SU-DHL-6 (cell line): ENCODE measurements at regions not wholly inside any gene's neighbourhood (a gene's known extent, or its start where the extent isn't known, plus 50 kb on each side); places are given as distances from the start of the nearest gene placed in this dataset.

Experiments
- H2AFZ ChIP-seq: fragments of 200-600 bp; sonication (generic); 2 replicates; pipeline ENCODE4 v1.6.1; 2014; ENCODE audit warnings: low read depth, mild to moderate bottlenecking, moderate library complexity, mixed read lengths, antibody characterized with exemption, low read length; ENCODE audit not compliant: severe bottlenecking
- H3F3A ChIP-seq: fragments of 200-600 bp; shearing (Covaris generic); 2 replicates; pipeline ENCODE4 v1.6.0; 2016; ENCODE audit warnings: antibody characterized with exemption, mild to moderate bottlenecking; ENCODE audit not compliant: insufficient read depth
- H3K27ac ChIP-seq: fragments of 200-600 bp; sonication (generic); 2 replicates; pipeline ENCODE4 v1.5.1; 2016; ENCODE audit warnings: low read depth, mild to moderate bottlenecking, low read length, moderate library complexity, mixed read lengths
- H3K27me3 ChIP-seq: fragments of 200-600 bp; sonication (generic), shearing (Covaris generic); 2 replicates; pipeline ENCODE4 v1.6.0; 2014; ENCODE audit warnings: mild to moderate bottlenecking, low read length
- H3K36me3 ChIP-seq: fragments of 200-600 bp; sonication (generic); 2 replicates; pipeline ENCODE4 v1.6.1; 2014; ENCODE audit warnings: mild to moderate bottlenecking, low read length, mixed read lengths
- H3K4me2 ChIP-seq: fragments of 300-600, 200-600 bp; shearing (Covaris generic), sonication (generic); 2 replicates; pipeline ENCODE4 v1.6.0; 2014; ENCODE audit warnings: low read length, low read depth, mild to moderate bottlenecking; ENCODE audit not compliant: poor library complexity, severe bottlenecking
- H3K4me3 ChIP-seq: fragments of 200-600 bp; sonication (generic); 2 replicates; pipeline ENCODE4 v1.5.1; 2014; ENCODE audit warnings: antibody characterized with exemption, low read length, mild to moderate bottlenecking, mixed read lengths; ENCODE audit not compliant: insufficient read depth, poor library complexity, severe bottlenecking
- H3K79me2 ChIP-seq: fragments of 200-600 bp; sonication (generic); 2 replicates; pipeline ENCODE4 v1.6.1; 2014; ENCODE audit warnings: mild to moderate bottlenecking, low read length, moderate library complexity; ENCODE audit not compliant: insufficient read depth
- H3K9ac ChIP-seq: fragments of 200-600 bp; sonication (generic); 2 replicates; pipeline ENCODE4 v1.7.0; 2014; ENCODE audit warnings: mild to moderate bottlenecking, low read length
- H3K9me2 ChIP-seq: fragments of 200-600 bp; sonication (generic); replicated peaks from 2 replicates; pipeline ENCODE4 v1.6.1; 2014; ENCODE audit warnings: low read length; ENCODE audit not compliant: insufficient read depth
- H3K9me3 ChIP-seq: fragments of 200-600 bp; sonication (generic); 2 replicates; pipeline ENCODE4 v1.6.1; 2014; ENCODE audit warnings: low read length, mixed read lengths; ENCODE audit not compliant: insufficient read depth
- H4K20me1 ChIP-seq: fragments of 200-600 bp; sonication (generic); 2 replicates; pipeline ENCODE4 v1.6.1; 2014; ENCODE audit warnings: low read depth, mild to moderate bottlenecking, antibody characterized with exemption, low read length, moderate library complexity, mixed read lengths
- EZH2phosphoT487 ChIP-seq: fragments of 200-600 bp; sonication (generic), shearing (Covaris generic); conservative IDR thresholded peaks from 2 replicates; pipeline ENCODE4 v1.6.1; 2018; ENCODE audit warnings: mild to moderate bottlenecking, antibody characterized with exemption, low read length, moderate library complexity, mixed read lengths
- TF ChIP-seq, protein P1 (sequence below): fragments of 200-600 bp; sonication (generic); IDR thresholded peaks from one replicate; pipeline ENCODE4 v1.5.1; 2017; ENCODE audit warnings: antibody characterized with exemption, mild to moderate bottlenecking, low read length, moderate library complexity; ENCODE audit not compliant: insufficient read depth, poor library complexity, severe bottlenecking

DNA sequence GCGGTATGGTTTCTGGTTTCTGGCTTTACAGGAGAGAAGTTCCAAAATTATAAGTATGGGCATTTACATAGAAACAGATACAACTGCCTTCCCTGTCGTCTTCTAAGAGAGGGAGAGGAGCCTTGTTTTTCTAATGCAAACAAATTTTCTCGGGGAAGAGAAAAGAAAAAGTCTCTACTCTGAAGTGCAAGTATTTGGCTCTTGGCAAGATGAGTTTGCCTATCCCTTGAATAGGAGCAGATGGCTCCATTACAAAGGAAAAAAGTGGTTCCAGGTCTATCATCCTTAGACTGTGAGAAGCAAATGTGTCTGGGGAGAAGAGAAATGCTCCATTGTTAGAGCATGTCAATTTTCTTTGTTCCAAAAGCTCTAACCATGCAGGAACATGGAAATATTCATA, 455.6 kb downstream of the BUD13 start:
- Histone ChIP-seq H3K4me3 (no peak overlapping the region), H2AFZ (no peak overlapping the region), H3F3A (no peaks in the 10 kb centered on the region), H3K36me3 (no peaks in the 10 kb centered on the region), H3K4me2 (no peak overlapping the region), H3K27ac (no peak overlapping the region), H3K9ac (no peak overlapping the region), H3K9me3 (no peaks in the 10 kb centered on the region), H3K9me2 (no peaks in the 10 kb centered on the region), H3K79me2 (no peaks in the 10 kb centered on the region), H4K20me1 (no peaks in the 10 kb centered on the region), H3K27me3 (no peaks in the 10 kb centered on the region)
- TF ChIP-seq, protein P1, sequence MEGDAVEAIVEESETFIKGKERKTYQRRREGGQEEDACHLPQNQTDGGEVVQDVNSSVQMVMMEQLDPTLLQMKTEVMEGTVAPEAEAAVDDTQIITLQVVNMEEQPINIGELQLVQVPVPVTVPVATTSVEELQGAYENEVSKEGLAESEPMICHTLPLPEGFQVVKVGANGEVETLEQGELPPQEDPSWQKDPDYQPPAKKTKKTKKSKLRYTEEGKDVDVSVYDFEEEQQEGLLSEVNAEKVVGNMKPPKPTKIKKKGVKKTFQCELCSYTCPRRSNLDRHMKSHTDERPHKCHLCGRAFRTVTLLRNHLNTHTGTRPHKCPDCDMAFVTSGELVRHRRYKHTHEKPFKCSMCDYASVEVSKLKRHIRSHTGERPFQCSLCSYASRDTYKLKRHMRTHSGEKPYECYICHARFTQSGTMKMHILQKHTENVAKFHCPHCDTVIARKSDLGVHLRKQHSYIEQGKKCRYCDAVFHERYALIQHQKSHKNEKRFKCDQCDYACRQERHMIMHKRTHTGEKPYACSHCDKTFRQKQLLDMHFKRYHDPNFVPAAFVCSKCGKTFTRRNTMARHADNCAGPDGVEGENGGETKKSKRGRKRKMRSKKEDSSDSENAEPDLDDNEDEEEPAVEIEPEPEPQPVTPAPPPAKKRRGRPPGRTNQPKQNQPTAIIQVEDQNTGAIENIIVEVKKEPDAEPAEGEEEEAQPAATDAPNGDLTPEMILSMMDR = no peak
- TF ChIP-seq EZH2phosphoT487 = no peak

DNA sequence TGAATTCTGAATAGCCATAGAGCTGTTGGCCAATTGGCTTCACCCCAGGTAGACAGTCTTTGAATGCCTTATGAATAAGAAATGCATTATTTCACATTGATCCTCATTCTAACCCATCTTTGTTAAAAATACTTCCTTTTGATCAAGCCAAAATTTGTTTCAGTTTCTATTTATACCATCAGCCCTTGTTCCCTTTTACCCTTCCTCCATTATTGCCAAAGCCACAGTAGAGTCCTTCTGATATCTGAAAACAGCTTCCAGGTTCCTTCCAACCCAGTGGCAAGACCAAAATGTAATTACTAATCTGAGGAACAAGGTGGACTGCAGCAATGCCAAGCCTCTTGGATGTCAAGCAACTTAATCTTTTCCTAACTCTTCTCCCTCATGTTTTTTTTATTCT, 458.8 kb downstream of the BUD13 start:
- H3K27me3 ChIP-seq = no peaks in the 10 kb centered on the region
- TF ChIP-seq, protein P1 = no peak
- no peak for TF ChIP-seq EZH2phosphoT487
- H3K9me2 ChIP-seq = no peaks in the 10 kb centered on the region

DNA sequence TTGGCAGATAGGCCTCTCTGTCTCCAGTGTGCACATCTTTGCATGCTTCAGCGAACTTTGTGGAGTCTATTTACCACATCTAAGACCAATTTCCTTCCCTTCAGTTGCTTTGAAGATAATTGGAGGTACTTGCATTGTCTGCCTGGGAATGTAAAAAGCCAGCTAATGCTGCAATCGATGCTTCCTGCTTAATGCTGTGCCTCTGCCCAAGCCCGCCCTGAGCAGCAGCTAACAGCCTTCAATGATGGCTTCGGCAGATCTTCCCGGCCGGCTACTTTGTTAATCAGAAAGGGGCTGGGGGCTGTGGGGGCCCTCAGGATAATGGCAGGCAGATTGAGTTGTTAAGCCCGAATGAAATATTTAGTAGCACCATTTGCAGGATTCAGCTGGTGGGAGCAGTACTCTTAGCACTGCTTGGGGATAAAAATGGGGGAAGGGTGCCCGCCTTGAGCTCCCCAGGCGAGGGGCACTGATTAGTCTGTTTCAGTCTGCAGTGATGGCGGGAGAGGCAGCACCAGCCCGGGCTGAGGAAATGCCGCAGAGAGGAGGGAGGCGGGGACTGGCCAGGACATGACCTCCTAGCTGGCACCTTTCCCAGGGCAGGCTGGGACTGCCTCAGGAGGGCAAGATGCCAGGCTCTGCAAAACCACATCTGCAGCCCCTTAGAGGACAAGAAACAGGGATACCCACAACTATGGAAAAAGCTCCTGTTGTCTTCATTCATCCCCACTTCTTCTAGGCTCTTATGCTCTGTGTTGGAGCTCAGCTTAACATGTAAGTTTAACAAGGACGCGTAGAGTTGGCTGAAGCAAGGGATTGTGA, 460.0 kb downstream of the BUD13 start:
- Histone ChIP-seq H3K9me2 (no peaks in the 10 kb centered on the region), H3K79me2 (no peaks in the 10 kb centered on the region), H3F3A (no peaks in the 10 kb centered on the region), H4K20me1 (no peaks in the 10 kb centered on the region), H3K36me3 (no peaks in the 10 kb centered on the region), H2AFZ (no peak overlapping the region), H3K4me3 (no peak overlapping the region), H3K9ac (no peak overlapping the region), H3K4me2 (no peak overlapping the region), H3K27me3 (no peaks in the 10 kb centered on the region), H3K27ac (no peak overlapping the region), H3K9me3 (no peaks in the 10 kb centered on the region)
- TF ChIP-seq, protein P1 = no peak
- no peak for TF ChIP-seq EZH2phosphoT487

More for the DNA sequence above, 458.8 kb downstream of the BUD13 start:
- Histone ChIP-seq H3K36me3 (no peaks in the 10 kb centered on the region), H3F3A (no peaks in the 10 kb centered on the region), H3K9ac (no peak overlapping the region), H3K9me3 (no peaks in the 10 kb centered on the region), H3K79me2 (no peaks in the 10 kb centered on the region), H2AFZ (no peak overlapping the region), H3K27ac (no peak overlapping the region), H3K4me3 (no peak overlapping the region), H3K4me2 (no peak overlapping the region), H4K20me1 (no peaks in the 10 kb centered on the region)
